Spinal cord (tissue), 9 donors: ENCODE measurements at regions not wholly inside any gene's neighbourhood (a gene's known extent, or its start where the extent isn't known, plus 50 kb on each side); places are given as distances from the start of the nearest gene placed in this dataset.

Experiments used
- DNase-seq, 6 donors: peaks; one replicate each; pipeline versions ENCODE4 v3.0.0 to v3.0.0-alpha.2; 2013 to 2015; ENCODE audit warnings: low spot score in 6 of 6, low read depth in 4 of 6
- H3K27ac ChIP-seq: one replicate; pipeline ENCODE4 v1.5.1; 2013; ENCODE audit warnings: low read depth, low read length, control low read depth
- H3K27me3 ChIP-seq: one replicate; pipeline ENCODE4 v1.6.1; 2013; ENCODE audit warnings: low read length; ENCODE audit not compliant: control insufficient read depth, insufficient read depth
- H3K36me3 ChIP-seq: one replicate; pipeline ENCODE4 v1.6.1; 2013; ENCODE audit warnings: low read length; ENCODE audit not compliant: control insufficient read depth, insufficient read depth
- H3K4me1 ChIP-seq: one replicate; pipeline ENCODE4 v1.6.1; 2013; ENCODE audit warnings: low read length; ENCODE audit not compliant: control insufficient read depth, insufficient read depth
- H3K4me3 ChIP-seq: one replicate; pipeline ENCODE4 v1.5.1; 2013; ENCODE audit warnings: low read depth, low read length, control low read depth
- H3K9me3 ChIP-seq: one replicate; pipeline ENCODE4 v1.6.1; 2013; ENCODE audit warnings: low read length; ENCODE audit not compliant: control insufficient read depth, insufficient read depth
- WGBS: methylation state at CpG from one replicate; pipeline ENCODE4 v1.1.5; 2013; ENCODE audit warnings: missing lambda C conversion rate; ENCODE audit not compliant: insufficient coverage; 5-methylcytosine and 5-hydroxymethylcytosine counted together
- donor health status: healthy.

GRCh38 chr12:73262788-73263381 lies 990.7 kb downstream of the TRHDE start:
- no peaks in the 10 kb centered on the region for H3K4me1 ChIP-seq
- no peak for DNase-seq
- no peaks in the 10 kb centered on the region for H3K27me3 ChIP-seq
- no peaks in the 10 kb centered on the region for H3K36me3 ChIP-seq
- no peaks in the 10 kb centered on the region for H3K9me3 ChIP-seq
- H3K4me3 ChIP-seq = no peak overlapping the region
- no peak overlapping the region for H3K27ac ChIP-seq
- no CpG with 5 or more reads among the region's 1 CpG for WGBS

- no peak for DNase-seq
- no CpG with 5 or more reads among the region's 1 CpG for WGBS
Observed at GRCh38 chr12:73266206-73266605, 994.0 kb downstream of the TRHDE start.

GRCh38 chr12:73274976-73275375 lies 1002.8 kb downstream of the TRHDE start:
- Histone ChIP-seq H3K9me3 (no peaks in the 10 kb centered on the region), H3K36me3 (no peaks in the 10 kb centered on the region), H3K4me1 (no peaks in the 10 kb centered on the region), H3K27me3 (no peaks in the 10 kb centered on the region), H3K4me3 (no peak overlapping the region), H3K27ac (no peak overlapping the region)
- WGBS = 88% methylated on average over 1 of the region's 3 CpGs
- no peak for DNase-seq

More at GRCh38 chr12:73266206-73266605, 994.0 kb downstream of the TRHDE start:
- Histone ChIP-seq H3K36me3 (no peaks in the 10 kb centered on the region), H3K4me1 (no peaks in the 10 kb centered on the region), H3K9me3 (no peaks in the 10 kb centered on the region), H3K27me3 (no peaks in the 10 kb centered on the region), H3K27ac (no peak overlapping the region), H3K4me3 (no peak overlapping the region)

- DNase-seq = no peak
- Histone ChIP-seq H3K4me3 (no peak overlapping the region), H3K4me1 (no peaks in the 10 kb centered on the region), H3K9me3 (no peaks in the 10 kb centered on the region), H3K27me3 (no peaks in the 10 kb centered on the region), H3K36me3 (no peaks in the 10 kb centered on the region), H3K27ac (no peak overlapping the region)
Observed at GRCh38 chr12:73277971-73278370, 1005.8 kb downstream of the TRHDE start.

GRCh38 chr12:73301530-73301929 lies 1029.4 kb downstream of the TRHDE start:
- Histone ChIP-seq H3K36me3 (no peaks in the 10 kb centered on the region), H3K27me3 (no peaks in the 10 kb centered on the region), H3K27ac (no peak overlapping the region), H3K4me1 (no peaks in the 10 kb centered on the region), H3K9me3 (no peaks in the 10 kb centered on the region), H3K4me3 (no peak overlapping the region)
- WGBS = no CpG with 5 or more reads among the region's 2 CpGs
- no peak for DNase-seq

- no CpG with 5 or more reads among the region's 2 CpGs for WGBS
- Histone ChIP-seq H3K27ac (no peak overlapping the region), H3K4me1 (no peaks in the 10 kb centered on the region), H3K4me3 (no peak overlapping the region), H3K9me3 (no peaks in the 10 kb centered on the region), H3K36me3 (no peaks in the 10 kb centered on the region), H3K27me3 (no peaks in the 10 kb centered on the region)
- no peak for DNase-seq
Observed at GRCh38 chr12:73307260-73307659, 1035.1 kb downstream of the TRHDE start.

- Histone ChIP-seq H3K27ac (no peak overlapping the region), H3K4me3 (no peak overlapping the region), H3K9me3 (no peaks in the 10 kb centered on the region), H3K4me1 (no peaks in the 10 kb centered on the region), H3K27me3 (no peaks in the 10 kb centered on the region), H3K36me3 (no peaks in the 10 kb centered on the region)
- WGBS = no CpG with 5 or more reads among the region's 1 CpG
- DNase-seq = no peak
Observed at GRCh38 chr12:73308079-73308478, 1035.9 kb downstream of the TRHDE start.

- Histone ChIP-seq H3K9me3 (no peaks in the 10 kb centered on the region), H3K4me3 (no peak overlapping the region), H3K36me3 (no peaks in the 10 kb centered on the region), H3K27me3 (no peaks in the 10 kb centered on the region), H3K27ac (no peak overlapping the region), H3K4me1 (no peaks in the 10 kb centered on the region)
- WGBS = no CpG with 5 or more reads among the region's 1 CpG
- no peak for DNase-seq
Observed at GRCh38 chr12:73308747-73309146, 1036.6 kb downstream of the TRHDE start.

GRCh38 chr12:73321319-73321718 lies 1049.1 kb downstream of the TRHDE start:
- Histone ChIP-seq H3K9me3 (peaks cover 3% of the 10 kb centered on the region), H3K36me3 (no peaks in the 10 kb centered on the region), H3K4me3 (no peak overlapping the region), H3K4me1 (no peaks in the 10 kb centered on the region), H3K27ac (no peak overlapping the region), H3K27me3 (no peaks in the 10 kb centered on the region)
- no peak for DNase-seq
- 100% methylated on average over 1 of the region's 1 CpG for WGBS

GRCh38 chr12:73321776-73322175 lies 1049.6 kb downstream of the TRHDE start:
- WGBS = 100% methylated on average over 3 of the region's 4 CpGs
- Histone ChIP-seq H3K4me1 (no peaks in the 10 kb centered on the region), H3K4me3 (no peak overlapping the region), H3K27me3 (no peaks in the 10 kb centered on the region), H3K27ac (no peak overlapping the region), H3K9me3 (peaks cover 3% of the 10 kb centered on the region), H3K36me3 (no peaks in the 10 kb centered on the region)
- no peak for DNase-seq
